GM10266 (cell line): ENCODE measurements at regions not wholly inside any gene's neighbourhood (a gene's known extent, or its start where the extent isn't known, plus 50 kb on each side); places are given as distances from the start of the nearest gene placed in this dataset.
A peak's percentile ranks its signal among the peaks of the same experiment; 100 is the strongest.

Experiments used
- DNase-seq: peaks from one replicate; pipeline ENCODE4 v3.0.0; 2012; ENCODE audit errors: extremely low spot score
- TF ChIP-seq, protein P1 (sequence below): IDR thresholded peaks from 2 replicates; pipeline ENCODE4 v1.5.1; 2012; ENCODE audit warnings: mild to moderate bottlenecking, low read depth; ENCODE audit not compliant: control insufficient read depth, insufficient read depth; ENCODE audit errors: missing control alignments

DNA sequence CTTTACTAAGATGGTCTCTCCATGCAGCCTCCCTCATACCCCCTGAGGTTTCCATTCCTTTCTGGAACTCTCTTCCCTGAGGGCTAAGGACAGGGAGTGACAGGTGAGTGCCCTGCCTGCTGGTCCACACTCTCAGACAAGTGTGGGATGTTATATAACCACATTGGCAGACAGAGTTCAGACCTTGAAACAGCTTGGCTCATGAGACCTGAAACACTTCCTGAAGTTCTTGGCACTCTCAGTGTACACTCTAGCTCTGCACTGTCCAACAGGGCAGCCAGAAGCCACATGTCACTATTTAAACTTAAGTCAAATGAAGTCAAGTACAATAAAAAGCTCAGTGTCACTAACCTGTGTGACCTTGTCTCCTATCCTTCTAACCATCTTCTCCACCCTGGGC is 188.5 kb downstream of the ZNF621 start:
- TF ChIP-seq, protein P1, sequence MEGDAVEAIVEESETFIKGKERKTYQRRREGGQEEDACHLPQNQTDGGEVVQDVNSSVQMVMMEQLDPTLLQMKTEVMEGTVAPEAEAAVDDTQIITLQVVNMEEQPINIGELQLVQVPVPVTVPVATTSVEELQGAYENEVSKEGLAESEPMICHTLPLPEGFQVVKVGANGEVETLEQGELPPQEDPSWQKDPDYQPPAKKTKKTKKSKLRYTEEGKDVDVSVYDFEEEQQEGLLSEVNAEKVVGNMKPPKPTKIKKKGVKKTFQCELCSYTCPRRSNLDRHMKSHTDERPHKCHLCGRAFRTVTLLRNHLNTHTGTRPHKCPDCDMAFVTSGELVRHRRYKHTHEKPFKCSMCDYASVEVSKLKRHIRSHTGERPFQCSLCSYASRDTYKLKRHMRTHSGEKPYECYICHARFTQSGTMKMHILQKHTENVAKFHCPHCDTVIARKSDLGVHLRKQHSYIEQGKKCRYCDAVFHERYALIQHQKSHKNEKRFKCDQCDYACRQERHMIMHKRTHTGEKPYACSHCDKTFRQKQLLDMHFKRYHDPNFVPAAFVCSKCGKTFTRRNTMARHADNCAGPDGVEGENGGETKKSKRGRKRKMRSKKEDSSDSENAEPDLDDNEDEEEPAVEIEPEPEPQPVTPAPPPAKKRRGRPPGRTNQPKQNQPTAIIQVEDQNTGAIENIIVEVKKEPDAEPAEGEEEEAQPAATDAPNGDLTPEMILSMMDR: no peak
- no peak for DNase-seq

DNA sequence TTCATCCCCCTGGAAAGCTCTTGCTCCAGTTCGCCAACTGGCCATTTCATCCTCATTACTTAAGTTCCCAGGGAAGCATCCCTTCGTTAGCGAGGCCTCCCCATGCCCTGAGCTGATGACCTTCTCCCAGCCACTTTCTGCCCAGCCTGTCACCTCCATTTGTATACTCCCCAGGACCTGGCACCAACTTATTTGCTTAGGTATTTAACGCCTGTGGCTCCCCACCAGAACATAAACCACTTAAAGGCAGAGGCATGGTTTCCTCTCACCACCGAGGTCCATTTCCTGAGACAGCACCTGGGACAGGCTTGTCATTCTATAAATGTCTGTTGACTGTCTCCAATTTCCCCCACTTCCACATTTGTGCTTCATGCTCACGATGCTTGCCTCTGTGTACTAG is 189.0 kb downstream of the ZNF621 start:
- TF ChIP-seq, protein P1: no peak
- DNase-seq: no peak

DNA sequence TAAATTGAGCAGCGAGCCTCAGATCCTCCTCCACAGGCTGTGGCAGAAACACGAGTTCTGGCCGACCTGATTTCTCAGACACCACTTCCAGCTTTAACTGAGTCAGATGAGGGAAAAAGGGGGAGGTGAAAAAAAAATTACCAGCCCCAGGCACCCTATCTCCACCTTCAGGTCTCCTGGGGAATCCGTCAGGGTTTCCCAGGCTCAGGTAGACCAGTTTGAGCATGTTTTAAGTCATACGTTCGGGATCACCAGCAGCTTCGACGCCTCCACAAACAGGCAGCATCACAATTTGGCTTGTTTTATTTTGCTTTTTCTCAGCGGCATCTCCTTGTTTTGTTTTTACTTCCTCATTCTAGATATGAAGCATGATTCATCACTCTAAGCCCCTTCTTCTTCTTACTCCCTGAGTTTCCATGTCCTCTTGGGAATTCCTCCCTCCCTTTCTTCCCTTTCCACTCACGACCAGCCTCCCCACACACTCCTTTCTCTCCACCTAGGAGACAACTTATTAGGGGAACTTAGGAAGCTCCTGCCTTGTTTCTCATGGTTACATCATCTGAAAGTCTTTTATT is 190.1 kb downstream of the ZNF621 start:
- TF ChIP-seq, protein P1: no peak
- no peak for DNase-seq

DNA sequence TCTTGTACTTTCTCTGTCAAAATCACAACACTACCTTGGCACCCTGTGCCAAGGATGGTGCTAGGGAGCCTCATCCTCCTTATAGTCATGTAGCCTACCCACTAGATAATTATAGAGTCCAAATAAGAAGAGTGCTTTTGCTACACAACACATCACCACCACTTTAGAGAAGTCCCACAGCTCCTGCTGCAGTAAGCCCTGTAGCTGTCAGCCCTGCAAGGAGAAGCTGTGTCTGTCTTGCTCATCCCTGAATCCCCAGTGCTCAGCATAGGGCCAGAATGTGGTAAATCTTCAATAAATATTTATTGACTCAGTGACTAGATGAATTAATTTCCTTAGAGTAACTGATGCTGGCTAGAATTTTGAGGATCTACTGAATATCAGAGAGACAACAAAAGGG is 190.8 kb downstream of the ZNF621 start:
- TF ChIP-seq, protein P1: no peak
- DNase-seq: no peak

DNA sequence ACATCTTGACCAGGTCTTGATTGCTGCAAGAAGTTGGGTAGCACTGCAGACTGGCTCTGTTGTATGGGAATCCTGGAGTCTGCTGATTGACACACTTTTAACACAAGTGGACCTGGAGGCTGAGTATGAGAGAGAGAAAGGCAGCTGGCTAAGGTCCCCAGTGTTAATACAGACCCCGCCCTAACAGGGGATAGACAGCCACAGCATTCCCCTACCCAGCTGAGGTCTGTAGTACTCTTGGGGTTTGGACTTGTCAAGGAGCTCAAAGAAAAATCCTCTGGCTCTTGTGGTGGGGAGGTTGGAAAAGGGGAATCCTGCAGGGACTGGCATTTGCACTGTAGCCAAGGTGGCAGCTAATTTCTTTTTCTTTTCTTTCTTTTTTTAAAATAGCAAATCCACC is 192.7 kb downstream of the ZNF621 start:
- DNase-seq: no peak
- TF ChIP-seq, protein P1: no peak

DNA sequence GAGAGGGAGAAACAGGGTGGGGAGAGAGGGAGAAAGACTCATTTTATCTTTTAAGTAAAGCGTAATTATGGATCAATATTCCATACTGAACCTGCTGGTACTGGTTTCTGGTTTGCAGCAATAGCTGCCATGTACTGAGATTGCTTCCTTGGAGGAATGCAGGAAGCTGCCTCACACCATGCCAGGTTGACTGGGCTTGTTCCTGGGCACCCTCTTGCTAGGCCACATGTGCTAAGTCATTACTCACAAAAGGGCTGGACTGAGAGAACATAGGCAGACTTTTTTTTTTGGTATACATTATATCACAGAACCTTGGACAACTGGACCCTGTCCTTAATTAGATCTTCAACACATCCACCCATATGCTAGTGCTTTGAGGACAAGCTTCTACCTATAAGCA is 193.4 kb downstream of the ZNF621 start:
- TF ChIP-seq, protein P1: no peak
- DNase-seq: no peak

DNA sequence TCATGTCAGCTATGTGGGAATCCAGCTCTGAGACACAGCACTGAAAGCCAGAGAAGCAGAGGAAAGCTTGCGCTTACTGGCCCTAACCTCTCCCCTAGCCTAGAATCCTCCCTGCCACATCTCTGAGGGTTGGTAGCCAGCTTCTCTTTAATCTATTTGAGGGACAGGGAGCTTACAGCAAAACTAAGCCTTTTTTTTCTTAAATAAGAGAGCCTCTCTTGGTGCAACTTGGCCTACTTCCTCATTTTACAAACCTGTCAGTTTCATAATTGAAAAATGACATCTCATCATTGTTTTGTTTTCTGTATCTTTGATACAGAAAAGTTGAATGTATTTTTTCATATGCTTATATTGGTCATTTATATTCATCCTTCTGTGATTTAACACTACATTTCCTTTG is 193.9 kb downstream of the ZNF621 start:
- peak; percentile 66 for DNase-seq
- TF ChIP-seq, protein P1: no peak
